ENCODE measurements at regions not wholly inside any gene's neighbourhood (a gene's known extent, or its start where the extent isn't known, plus 50 kb on each side); places are given as distances from the start of the nearest gene placed in this dataset.

DNA sequence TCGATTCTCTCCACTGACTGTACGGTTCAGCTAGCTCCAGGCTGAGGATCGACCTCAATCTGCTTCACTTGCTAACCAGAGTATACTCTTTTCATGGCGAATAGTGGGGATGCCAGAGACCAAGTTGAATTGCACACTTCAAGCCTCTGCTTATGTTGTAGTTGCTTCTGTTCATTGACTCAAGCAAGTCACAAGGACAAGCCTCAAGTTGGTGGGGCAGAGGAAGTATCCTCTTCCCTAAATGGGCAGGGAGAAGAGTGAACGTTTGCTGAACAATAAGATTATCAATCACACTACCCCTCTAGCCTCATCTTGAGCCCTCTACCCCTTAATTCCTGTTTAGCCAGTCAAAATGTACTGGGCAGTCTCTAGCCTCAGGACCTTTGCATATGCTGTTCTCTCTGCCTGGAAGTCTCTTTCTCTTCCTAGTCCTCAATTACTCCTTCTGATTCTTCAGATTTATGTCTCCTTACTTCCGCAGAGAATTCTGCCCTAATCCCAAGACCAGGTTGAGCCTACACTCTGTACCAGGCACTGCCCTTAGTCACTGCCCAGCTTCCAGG, 390.4 kb upstream of the PROK2 start:
- TF ChIP-seq, protein P1, sequence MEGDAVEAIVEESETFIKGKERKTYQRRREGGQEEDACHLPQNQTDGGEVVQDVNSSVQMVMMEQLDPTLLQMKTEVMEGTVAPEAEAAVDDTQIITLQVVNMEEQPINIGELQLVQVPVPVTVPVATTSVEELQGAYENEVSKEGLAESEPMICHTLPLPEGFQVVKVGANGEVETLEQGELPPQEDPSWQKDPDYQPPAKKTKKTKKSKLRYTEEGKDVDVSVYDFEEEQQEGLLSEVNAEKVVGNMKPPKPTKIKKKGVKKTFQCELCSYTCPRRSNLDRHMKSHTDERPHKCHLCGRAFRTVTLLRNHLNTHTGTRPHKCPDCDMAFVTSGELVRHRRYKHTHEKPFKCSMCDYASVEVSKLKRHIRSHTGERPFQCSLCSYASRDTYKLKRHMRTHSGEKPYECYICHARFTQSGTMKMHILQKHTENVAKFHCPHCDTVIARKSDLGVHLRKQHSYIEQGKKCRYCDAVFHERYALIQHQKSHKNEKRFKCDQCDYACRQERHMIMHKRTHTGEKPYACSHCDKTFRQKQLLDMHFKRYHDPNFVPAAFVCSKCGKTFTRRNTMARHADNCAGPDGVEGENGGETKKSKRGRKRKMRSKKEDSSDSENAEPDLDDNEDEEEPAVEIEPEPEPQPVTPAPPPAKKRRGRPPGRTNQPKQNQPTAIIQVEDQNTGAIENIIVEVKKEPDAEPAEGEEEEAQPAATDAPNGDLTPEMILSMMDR (IDR thresholded peaks at IDR 0.05), result no peak
- TF ChIP-seq POLR2AphosphoS5 (IDR thresholded peaks at IDR 0.05; ENCODE audit: insufficient read depth in 1 of 2, low read depth in 1 of 2), result no peak
- no peak for TF ChIP-seq POLR2A (IDR thresholded peaks at IDR 0.05)
- Histone ChIP-seq H3K36me3 (no peaks in the 10 kb centered on the region), H3K9me3 (no peaks in the 10 kb centered on the region), H3K27ac (no peak overlapping the region), H3K27me3 (no peaks in the 10 kb centered on the region), H3K4me1 (peaks cover 64% of the 10 kb centered on the region), H3K4me3 (no peak overlapping the region)
- intact Hi-C loops (cut with DNase I), result no loop called here
- DNase-seq (ENCODE audit: extremely low spot score in 2 of 2), result no peak

GRCh38 chr3:72174890-72175289, 389.9 kb upstream of the PROK2 start:
- Histone ChIP-seq H3K4me1 (peaks cover 66% of the 10 kb centered on the region), H3K27me3 (no peaks in the 10 kb centered on the region), H3K4me3 (no peak overlapping the region), H3K27ac (peak overlapping the region; percentile 36), H3K36me3 (no peaks in the 10 kb centered on the region), H3K9me3 (no peaks in the 10 kb centered on the region)
- intact Hi-C loops (cut with DNase I), result no loop called here
- DNase-seq (ENCODE audit: extremely low spot score in 2 of 2), result no peak
- TF ChIP-seq POLR2AphosphoS5 (IDR thresholded peaks at IDR 0.05; ENCODE audit: insufficient read depth in 1 of 2, low read depth in 1 of 2) (no peak), POLR2A (IDR thresholded peaks at IDR 0.05) (no peak)
- TF ChIP-seq, protein P1 (IDR thresholded peaks at IDR 0.05), result no peak

GRCh38 chr3:72174040-72174439, 389.1 kb upstream of the PROK2 start:
- H3K4me1 ChIP-seq, result peaks cover 66% of the 10 kb centered on the region
- H3K27ac ChIP-seq, result peak overlapping the region; percentile 36
- H3K36me3 ChIP-seq, result no peaks in the 10 kb centered on the region
- no peak overlapping the region for H3K4me3 ChIP-seq
- DNase-seq (ENCODE audit: extremely low spot score in 2 of 2), result no peak
- intact Hi-C loops (cut with DNase I), result no loop called here
- no peak for TF ChIP-seq POLR2A (IDR thresholded peaks at IDR 0.05)
- TF ChIP-seq POLR2AphosphoS5 (IDR thresholded peaks at IDR 0.05; ENCODE audit: insufficient read depth in 1 of 2, low read depth in 1 of 2), result no peak
- TF ChIP-seq, protein P1 (IDR thresholded peaks at IDR 0.05), result no peak
- no peaks in the 10 kb centered on the region for H3K9me3 ChIP-seq
- H3K27me3 ChIP-seq, result no peaks in the 10 kb centered on the region

GRCh38 chr3:72171946-72172345, 387.0 kb upstream of the PROK2 start:
- Histone ChIP-seq H3K27me3 (no peaks in the 10 kb centered on the region), H3K9me3 (no peaks in the 10 kb centered on the region), H3K4me1 (peaks cover 55% of the 10 kb centered on the region), H3K27ac (peak overlapping the region; percentile 64), H3K36me3 (no peaks in the 10 kb centered on the region), H3K4me3 (no peak overlapping the region)
- intact Hi-C loops (cut with DNase I), result no loop called here
- DNase-seq (ENCODE audit: extremely low spot score in 2 of 2), result no peak
- TF ChIP-seq POLR2A (IDR thresholded peaks at IDR 0.05) (no peak), POLR2AphosphoS5 (IDR thresholded peaks at IDR 0.05; ENCODE audit: insufficient read depth in 1 of 2, low read depth in 1 of 2) (peak in 1 of 2 donors; percentile 78)

DNA sequence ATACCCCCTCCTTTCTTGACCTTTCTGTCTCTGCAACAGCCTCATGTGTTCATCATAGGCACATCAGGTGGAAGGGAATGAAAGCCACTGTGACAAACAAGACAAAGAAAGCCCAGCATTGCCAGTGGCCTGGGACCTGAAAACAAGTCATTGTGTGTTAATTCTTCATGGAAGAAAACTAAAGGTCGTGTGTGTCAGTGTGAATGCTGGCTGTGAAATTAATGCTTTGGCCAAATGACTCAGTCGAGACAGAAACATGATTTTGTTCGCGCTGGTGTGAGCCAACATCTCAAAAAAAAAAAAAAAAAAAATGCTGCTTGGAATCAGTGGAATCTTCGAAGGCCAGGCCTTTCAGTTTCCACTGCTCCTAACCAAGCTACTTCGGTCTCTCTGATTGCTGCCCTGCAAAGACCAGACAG, 386.5 kb upstream of the PROK2 start:
- Histone ChIP-seq H3K27ac (peak overlapping the region; percentile 64), H3K27me3 (no peaks in the 10 kb centered on the region), H3K9me3 (no peaks in the 10 kb centered on the region), H3K4me3 (no peak overlapping the region), H3K36me3 (no peaks in the 10 kb centered on the region), H3K4me1 (peaks cover 50% of the 10 kb centered on the region)
- TF ChIP-seq POLR2A (IDR thresholded peaks at IDR 0.05) (no peak), POLR2AphosphoS5 (IDR thresholded peaks at IDR 0.05; ENCODE audit: insufficient read depth in 1 of 2, low read depth in 1 of 2) (no peak)
- TF ChIP-seq, protein P1 (IDR thresholded peaks at IDR 0.05), result no peak
- no peak for DNase-seq (ENCODE audit: extremely low spot score in 2 of 2)
- intact Hi-C loops (cut with DNase I), result no loop called here

Measured in vagina (tissue), 2 donors.